GM18517 (cell line): ENCODE measurements at regions not wholly inside any gene's neighbourhood (a gene's known extent, or its start where the extent isn't known, plus 50 kb on each side); places are given as distances from the start of the nearest gene placed in this dataset.
"Not testable (repeated sequence)": the region's sequence is repeated elsewhere in the genome, so short reads cannot be mapped to it uniquely, and the experiment has no call there.

Experiments used
- ATAC-seq: cut with Tn5 transposase; IDR thresholded peaks from one replicate; pipeline ENCODE4 v1.9.1; 2021; ENCODE audit warnings: mild to moderate bottlenecking, moderate library complexity; ENCODE audit not compliant: unreplicated experiment

DNA sequence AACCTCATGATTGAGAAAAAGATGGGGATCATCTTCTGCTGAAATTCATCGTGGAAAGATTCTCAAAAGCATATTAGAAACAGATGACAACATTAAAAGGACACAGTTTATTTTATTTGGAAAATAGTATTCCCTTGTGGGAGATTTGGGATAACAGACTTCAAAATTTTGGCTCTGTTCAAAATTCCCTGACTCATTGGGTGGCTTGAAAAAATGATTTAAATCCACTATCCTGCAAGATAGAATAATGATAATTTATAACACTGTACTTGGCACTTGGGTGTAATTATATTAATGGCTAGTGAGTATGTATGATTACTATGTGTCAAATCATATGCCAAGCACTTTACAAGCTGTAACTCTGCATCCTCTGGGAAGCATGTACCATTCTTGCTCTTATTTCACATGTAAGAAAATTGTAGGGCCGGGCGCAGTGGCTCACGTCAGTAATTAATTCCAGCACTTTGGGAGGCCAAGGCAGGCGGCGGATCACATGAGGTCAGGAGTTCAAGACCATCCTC is 128.8 kb downstream of the LMNTD1 start:
- no peak for ATAC-seq

DNA sequence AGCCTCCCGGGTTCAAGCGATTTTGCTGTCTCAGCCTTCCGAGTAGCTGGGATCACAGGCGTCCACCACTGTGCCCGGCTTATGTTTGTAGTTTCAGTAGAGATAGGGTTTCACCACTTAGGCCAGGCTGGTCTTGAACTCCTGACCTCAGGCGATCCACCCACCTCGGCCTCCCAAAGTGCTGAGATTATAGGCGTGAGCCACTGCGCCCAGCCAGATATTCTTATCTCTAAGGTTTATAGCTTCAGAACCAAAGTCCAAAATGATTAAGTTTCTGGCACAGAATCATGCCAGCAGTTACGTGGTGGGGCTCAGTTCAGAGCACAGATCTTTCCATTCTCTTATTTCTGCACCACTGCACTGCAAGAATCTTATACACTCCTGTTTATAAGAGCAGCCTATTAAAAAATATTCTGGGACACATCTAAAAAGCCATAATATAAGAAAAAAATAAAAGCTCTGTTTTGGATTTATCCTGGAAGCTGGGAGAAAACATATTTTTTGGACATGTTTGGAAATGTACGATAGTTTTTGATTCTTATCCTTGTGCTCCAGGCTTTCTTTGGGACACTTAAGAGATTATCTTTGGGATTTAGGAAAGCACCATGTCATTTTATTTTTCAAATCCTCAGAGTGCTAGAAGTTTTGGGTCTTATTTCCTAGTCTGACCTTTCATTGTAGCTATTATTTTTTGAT is 129.6 kb downstream of the LMNTD1 start:
- no peak for ATAC-seq

DNA sequence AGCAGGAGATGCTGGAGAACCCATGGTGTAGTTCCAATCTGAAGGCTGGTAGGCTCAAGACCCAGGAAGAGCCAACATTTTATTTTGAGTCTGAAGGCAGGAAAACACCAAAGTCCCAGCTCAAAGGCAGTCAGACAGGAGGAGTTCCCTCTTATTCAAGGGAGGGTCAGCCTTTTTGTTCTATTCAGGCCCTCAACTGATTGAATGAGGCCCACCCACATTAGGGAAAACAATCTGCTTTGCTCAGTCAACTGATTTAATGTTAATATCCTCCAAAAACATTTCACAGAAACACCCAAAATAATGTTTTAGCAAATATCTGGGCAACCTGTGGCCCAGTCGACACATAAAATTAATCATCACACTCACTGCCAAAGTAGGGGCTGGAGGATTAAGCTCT is 130.8 kb downstream of the LMNTD1 start:
- no peak for ATAC-seq

DNA sequence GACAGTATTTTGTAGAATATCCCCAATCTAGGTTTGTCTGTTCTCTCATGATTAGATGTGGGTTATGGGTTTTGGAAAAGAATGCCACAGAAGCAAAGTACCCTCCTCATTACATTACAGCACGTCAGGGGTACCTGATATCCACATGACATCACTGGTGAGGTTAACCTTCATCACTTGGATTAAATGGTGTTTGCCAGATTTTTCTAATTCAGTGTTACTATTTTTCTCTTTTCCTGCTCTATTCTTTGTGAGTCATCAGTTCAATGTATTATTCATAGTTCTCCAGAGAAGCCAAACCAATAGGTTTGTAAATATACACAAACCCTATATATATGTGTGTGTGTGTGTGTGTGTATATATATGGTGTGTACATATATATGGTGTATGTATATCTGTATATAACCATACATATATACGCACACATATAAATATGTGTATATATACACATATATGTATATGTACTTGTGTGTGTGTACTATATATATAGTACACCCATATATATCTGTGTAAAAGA is 131.4 kb downstream of the LMNTD1 start:
- no peak for ATAC-seq

DNA sequence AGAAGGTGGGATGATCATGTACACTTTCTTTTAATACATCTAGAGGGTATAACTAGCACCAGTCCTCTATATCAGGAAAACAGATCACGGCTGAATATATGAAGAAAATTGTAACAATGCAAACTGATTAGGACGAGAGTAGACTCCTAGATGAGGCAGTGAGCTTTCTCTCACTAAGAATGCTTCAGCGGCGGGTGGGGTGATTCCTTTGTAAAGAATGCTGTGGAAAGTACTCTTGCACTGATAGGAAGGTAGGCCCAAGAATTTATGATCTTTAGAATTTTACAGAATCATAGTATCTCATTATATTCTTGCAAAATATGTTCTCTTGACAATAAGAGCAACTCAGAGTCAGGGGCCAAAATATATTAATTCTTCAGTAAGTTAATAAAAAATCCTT is 133.0 kb downstream of the LMNTD1 start:
- no peak for ATAC-seq

DNA sequence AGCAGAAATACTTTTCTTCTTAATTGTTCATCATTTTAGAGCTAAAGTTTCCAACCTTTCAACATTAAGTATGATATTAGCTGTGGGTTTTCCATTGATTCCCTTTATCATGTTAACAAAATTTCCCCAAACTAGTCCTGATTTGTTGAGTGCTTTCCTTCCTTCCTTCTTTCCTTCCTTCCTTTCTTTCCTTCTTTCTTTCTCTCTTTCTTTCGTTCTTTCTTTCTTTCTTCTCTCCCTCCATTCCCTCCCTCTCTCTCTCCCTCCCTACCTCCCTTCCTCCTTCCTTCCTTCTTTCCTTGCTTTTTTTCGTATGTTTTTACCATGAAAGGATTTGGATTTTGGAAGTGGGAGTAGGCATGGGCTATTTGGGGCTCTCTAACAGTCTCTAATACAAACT is 133.5 kb downstream of the LMNTD1 start:
- no peak for ATAC-seq

DNA sequence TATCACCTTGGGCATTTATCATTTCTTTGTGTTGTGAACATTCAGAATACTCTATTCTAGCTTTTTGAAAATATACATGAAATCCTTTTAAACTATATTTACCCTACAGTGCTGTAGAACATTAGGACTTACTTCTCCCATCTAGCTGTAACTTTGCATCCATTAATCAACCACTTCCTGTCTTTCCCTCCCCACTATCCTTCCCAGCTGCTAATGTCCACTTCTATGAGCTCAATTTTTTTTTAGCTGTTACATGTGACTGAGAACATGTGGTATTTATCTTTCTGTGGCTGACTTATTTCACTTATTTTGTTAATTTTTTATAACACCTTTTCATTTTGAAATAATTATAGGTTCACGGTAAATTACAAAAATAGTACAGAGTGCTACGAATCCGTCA is 136.0 kb downstream of the LMNTD1 start:
- no peak for ATAC-seq

DNA sequence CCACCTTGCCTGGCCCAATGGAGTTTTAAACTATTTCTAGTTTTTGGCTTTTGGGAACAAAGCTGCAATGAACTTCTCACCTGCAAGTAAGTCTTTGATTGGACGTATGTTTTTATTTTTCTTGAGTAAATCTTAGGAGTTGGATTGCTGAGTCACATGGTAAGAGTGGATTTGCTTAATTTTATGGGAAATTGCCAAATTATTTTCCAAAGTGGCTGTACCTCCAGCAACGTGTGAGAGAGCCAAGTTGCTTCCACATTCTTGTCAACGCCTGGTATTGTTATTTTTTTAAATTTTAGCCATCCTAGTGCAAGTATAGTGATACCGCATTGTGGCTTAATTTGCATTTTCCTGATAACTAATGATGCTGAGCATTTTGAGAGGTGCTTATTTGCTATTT is 136.6 kb downstream of the LMNTD1 start:
- no peak for ATAC-seq

DNA sequence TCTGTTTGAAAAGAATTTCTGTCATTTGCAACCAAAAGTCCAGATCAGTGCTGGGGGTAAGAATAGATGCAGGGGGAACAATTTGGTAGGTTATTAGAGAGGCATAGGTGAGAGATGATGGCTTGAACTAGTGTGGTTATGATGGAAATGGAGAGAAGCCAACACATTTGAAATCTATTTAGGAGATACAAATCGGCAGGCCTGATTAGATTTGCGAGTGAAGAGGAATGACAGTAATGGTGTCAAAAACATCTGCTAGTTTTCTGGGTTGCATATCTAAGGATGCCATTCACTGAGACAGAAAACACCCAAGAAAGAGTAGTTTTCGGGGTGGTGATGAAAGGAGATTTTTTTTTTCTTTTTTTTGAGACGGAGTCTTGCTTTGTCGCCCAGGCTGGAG is 138.1 kb downstream of the LMNTD1 start:
- no peak for ATAC-seq

DNA sequence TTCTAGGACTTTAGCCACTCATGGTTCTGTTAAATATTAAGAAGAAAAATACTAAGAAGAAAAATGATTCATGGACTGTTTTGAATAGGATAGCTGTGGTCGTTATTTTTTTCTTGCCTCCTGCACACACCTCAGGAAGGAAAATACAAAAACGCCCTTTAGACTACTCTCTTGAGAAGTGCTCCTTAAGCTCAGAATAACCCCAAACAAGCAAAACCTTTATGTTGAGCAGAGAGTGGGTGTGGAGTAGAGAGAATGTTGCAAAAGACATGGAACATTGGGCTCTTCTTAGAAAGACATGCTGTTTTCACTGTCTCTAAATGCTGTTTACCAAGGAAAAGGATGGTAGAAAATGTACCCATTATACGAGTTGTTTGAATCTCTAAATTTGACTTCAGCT is 140.3 kb downstream of the LMNTD1 start:
- no peak for ATAC-seq

DNA sequence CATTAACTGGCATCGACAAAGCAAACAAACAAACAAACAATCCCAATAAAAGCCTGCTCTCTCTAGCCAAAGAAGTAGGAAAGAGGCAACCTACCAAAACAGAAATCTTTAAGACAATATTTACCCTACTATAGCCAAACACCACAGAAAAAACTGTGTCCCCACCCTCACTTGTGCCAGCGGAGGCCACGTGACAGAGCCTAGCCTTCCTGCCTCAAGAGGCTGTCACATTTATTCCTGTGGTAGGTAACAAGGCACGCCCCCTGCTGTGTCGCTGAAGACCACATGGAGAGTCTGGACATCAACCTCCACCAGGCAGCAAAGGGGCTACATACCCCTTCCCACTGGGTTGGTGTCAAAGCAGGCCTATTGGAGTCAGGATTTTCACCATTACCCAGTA is 148.1 kb downstream of the LMNTD1 start:
- ATAC-seq: no peak

DNA sequence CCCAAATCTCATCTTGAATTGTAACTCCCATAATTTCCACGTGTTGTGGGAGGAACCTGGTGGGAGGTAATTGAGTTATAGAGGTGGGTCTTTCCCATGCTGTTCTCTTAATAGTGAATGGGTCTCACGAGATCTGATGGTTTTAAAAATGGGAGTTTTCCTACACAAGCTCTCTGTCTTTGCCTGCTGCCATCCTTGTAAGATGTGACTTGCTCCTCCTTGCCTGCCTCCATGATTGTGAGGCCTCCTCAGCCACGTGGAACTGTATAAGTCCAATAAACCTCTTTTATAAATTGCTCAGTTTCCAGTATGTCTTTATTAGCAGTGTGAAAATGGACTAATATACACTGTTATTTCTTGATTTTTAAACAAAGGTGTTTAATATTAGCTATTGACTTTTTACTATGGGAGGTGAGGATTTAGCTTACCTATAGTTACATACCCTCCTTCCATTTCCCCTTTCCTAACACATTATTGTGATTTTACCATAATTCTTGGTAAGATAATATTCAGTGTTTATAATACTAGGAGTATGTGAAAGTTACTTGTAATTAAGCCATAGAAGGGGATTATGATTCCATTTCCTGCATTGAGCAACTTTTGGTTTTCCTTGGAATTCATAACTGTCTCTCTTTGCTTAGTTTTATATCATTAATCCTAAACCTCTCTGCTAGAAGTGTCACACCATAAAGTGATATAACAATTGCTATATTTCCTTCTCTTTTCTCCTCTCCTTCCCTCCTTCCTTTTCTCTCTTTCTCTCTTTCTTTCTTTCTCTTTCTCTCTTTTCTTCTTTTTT is 151.0 kb upstream of the KRAS start:
- ATAC-seq: no peak

DNA sequence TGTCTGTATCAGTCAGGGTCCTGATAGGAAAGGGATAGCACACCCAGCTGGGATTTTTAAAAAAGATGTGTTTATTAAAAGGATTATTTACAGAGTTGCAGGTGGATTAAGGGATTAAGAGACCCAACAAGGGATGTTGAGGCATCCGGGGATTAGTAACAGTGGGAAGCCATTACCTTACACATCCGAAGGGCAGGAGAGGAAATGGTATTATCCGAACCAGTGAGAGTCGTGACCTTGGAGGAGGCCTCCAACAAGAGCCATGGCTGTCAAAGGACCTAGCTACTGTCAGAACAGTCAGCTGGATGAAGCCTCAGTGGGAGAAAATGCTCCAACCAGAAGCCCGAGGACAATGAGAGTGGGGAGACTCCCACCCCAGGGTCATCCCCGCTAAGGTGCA is 146.3 kb upstream of the KRAS start:
- no peak for ATAC-seq

DNA sequence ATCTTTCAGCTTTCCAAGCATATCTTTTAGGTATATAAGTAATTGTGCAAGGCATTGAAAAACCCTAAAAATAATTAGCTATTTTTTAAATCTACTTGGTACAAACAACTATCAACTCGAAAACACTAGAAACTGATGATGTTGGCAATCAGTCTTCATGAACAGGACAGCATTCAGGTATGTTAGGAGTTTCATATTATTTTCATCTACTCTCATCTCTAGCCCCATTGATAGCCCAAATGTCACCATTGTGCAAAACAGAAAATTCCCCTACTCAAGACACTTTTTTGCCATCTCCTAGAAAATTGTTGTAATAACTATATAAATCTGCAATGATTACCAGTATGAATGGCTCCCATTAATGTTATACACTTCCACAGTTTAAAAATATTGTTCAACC is 144.5 kb upstream of the KRAS start:
- ATAC-seq: no peak

DNA sequence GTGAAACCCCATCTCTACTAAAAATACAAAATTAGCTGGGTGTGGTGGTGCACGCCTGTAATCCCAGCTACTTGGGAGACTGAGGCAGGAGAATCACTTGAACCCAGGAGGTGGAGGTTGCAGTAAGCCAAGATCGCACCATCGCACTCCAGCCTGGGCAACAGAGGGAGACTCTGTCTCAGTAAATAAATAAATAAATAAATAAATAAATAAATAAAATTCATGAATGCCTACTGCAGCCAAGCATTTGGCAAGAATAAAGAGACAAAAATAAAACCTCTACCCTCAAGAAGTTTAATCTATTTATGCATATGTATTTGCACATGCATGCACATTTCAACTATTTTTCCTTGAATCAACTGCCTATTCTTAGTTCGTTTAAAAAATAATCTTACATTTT is 144.0 kb upstream of the KRAS start:
- not testable (repeated sequence) for ATAC-seq

DNA sequence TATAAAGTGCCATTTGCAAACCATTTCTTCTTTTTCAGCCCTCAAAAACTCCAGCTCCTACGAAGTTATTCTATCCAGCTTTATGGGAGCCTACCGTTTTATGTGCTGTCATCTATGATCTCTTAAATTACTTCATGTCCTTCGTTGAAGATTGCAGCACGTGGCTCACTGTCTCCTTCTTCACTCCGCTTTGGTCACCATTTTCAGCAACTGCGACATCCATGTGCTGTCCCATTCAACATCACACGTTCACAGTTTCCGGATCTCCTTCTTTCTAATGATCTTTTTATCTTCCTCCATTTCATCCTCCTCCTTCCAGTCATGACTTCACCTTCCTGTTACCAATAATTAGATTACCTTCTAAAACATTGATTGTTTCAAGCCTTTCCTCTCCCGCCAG is 143.3 kb upstream of the KRAS start:
- ATAC-seq: no peak

DNA sequence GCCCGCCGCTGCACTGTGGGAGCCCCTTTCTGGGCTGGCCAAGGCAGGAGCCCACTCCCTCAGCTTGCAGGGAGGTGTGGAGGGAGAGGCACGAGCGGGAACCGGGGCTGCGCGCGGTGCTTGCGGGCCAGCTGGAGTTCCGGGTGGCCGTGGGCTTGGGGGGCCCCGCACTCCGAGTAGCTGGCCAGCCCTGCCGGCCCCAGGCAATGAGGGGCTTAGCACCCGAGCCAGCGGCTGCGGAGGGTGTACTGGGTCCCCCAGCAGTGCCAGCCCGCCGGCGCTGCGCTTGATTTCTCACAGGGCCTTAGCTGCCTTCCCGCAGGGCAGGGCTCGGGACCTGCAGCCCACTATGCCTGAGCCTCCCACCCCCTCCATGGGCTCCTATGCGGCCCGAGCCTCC is 140.6 kb upstream of the KRAS start:
- not testable (repeated sequence) for ATAC-seq

DNA sequence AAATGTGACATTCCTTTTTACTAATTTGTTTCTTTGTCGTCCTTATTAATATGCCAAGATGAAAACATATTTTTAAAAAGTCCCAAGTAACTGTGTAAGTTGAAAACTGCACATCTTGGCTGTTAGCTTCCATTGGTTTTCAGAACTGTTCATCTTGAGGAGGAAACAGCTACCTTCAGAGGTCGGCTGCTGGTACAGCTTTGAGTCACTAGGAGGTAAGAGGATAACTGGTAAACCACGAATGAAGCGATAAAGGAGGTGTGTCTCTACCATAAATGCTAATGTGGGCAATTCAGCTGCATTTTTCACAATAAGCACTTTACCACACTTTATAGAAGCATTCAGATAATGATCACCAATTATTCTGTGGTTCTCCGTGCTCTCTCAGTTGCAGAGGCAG is 137.5 kb upstream of the KRAS start:
- no peak for ATAC-seq

DNA sequence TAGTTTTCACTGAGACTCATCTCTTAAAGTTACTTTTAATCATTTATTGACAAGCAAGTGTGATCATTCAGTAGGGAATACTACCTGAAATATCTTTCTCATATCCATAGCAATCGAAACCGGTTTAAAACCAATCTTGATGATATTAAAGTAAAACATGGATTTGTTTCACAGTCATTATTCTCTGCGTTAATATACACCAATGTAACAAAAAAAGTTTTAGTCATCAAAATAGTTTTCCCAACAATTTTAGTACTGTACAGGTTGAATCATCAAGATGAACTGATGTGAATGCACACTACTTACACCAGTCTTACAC is 137.0 kb upstream of the KRAS start:
- ATAC-seq: no peak

DNA sequence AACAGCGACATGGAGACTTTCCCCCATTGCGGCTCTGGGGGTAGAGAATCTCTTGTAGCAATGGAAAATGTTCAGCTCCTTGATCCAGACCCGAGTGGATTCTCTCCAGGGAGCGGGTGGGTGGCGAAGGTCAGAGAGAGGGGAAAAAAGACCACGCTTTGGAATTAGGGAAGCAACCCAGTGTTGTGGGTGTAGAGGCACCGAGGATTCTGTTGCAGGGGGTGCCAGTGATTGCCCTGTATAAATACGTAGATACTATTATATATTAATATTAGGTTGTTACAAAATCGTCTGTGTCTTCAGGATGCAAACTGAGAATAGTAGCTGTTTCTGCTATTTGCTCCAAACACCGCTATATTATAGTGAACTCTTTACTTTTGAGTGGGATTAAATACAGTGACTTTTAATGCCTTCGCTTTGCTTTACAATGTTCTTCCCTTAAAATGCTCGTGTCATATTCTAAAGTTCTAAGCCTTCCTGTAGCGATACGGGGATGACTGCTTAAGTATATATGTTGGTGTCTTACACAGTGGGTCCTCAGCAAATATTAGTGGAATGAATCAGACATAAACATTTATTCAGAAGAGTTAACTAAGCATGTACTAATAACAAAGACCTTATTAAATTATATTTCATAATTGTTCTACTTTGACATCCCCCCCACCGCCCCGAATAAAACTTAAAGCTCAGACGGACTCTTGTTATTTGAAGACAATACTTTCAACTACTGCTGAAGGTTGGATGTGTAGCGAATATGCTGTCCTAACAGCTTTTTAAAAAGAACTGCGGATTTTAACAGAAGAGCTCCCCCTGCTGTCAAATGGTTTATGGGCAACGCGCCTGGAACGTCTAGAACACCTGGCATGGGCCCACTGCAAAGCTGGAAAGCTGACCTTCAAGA is 136.4 kb upstream of the KRAS start:
- peak; percentile 39 for ATAC-seq

DNA sequence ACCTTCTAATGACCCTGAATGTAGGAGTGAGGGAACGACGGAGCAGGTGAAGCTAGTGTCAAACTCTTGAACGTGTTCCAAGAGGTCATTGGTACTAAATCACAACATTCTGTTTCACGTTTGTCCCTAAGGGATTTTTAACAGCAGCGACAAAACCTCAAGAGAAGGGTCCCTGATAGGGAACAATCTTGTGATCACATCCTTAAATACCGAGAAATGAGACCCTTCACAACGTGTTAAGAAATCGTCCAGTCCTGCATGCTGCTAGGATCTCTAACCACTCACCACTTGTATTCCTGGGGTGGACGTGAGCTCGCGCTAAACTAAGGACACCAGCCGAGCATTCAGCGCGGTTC is 134.1 kb upstream of the KRAS start:
- no peak for ATAC-seq
